ENCODE measurements at regions not wholly inside any gene's neighbourhood (a gene's known extent, or its start where the extent isn't known, plus 50 kb on each side); places are given as distances from the start of the nearest gene placed in this dataset.

DNA sequence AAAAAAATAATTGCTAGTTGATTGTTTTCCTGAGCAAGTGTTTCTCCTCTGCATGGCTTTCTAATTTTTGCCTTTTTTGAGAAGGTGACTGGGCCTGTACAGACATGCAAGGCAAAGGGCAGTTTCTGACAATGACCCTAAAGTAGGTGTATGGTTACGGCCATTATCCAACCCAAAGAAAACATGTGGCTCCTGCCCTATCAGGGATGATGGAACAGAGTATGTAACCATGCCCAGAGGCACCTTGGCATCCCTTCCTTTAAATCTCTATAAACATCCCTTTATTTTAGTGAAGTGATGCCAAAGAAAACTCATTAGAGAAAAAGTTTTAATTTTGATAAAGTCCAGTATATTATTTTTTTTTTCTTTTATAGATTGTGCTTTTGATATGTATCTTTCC lies 217.5 kb downstream of the LPIN1 start:
- WGBS, 2 donors: 82 to 83% methylated on average over 1 of the region's 1 CpG
- intact Hi-C loops (cut with DNase I): no loop called here
- Histone ChIP-seq H3K27ac (no peak overlapping the region), H3K9me3 (no peaks in the 10 kb centered on the region), H3K36me3 (no peaks in the 10 kb centered on the region), H3K4me1 (no peaks in the 10 kb centered on the region), H3K4me3 (replicated peaks in 1 of 3) (no peak overlapping the region), H3K27me3 (no peaks in the 10 kb centered on the region)
- DNase-seq: no peak
- TF ChIP-seq, protein P1, sequence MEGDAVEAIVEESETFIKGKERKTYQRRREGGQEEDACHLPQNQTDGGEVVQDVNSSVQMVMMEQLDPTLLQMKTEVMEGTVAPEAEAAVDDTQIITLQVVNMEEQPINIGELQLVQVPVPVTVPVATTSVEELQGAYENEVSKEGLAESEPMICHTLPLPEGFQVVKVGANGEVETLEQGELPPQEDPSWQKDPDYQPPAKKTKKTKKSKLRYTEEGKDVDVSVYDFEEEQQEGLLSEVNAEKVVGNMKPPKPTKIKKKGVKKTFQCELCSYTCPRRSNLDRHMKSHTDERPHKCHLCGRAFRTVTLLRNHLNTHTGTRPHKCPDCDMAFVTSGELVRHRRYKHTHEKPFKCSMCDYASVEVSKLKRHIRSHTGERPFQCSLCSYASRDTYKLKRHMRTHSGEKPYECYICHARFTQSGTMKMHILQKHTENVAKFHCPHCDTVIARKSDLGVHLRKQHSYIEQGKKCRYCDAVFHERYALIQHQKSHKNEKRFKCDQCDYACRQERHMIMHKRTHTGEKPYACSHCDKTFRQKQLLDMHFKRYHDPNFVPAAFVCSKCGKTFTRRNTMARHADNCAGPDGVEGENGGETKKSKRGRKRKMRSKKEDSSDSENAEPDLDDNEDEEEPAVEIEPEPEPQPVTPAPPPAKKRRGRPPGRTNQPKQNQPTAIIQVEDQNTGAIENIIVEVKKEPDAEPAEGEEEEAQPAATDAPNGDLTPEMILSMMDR (IDR thresholded peaks at IDR 0.05): no peak
- no peak for TF ChIP-seq POLR2A (IDR thresholded peaks at IDR 0.05)

DNA sequence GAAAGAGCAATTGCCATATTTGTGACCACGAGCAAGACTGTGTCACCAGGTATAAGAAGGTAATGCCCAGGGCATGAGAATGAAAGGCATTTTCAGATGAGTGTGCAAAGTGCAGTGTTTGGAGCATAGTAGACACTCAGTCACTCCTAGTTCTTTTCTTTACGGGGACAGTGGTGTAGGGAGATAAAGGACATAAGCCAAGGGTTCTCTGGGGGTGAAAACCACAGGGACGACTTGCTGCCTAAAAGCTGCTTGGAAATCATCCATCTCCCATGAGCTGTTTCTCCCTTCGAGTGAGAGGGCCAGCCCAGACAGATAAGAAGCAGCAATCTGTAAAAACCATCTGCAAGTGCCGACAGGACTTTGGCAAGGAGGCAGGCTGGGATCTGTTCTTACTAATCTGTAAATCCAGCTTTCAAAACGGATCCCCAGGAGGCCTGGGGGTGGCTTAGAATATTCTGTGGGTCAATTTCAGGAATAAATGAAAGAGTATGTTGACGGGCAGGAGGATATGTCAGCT lies 221.6 kb downstream of the LPIN1 start:
- Histone ChIP-seq H3K27ac (no peak overlapping the region), H3K9me3 (no peaks in the 10 kb centered on the region), H3K4me1 (no peaks in the 10 kb centered on the region), H3K27me3 (no peaks in the 10 kb centered on the region), H3K4me3 (replicated peaks in 1 of 3) (no peak overlapping the region), H3K36me3 (no peaks in the 10 kb centered on the region)
- WGBS, 2 donors: 35 to 38% methylated on average over 7 of the region's 7 CpGs
- peak in 1 of 2 donors; percentile 4 for DNase-seq
- TF ChIP-seq, protein P1 (IDR thresholded peaks at IDR 0.05): no peak
- no peak for TF ChIP-seq POLR2A (IDR thresholded peaks at IDR 0.05)
- intact Hi-C loops (cut with DNase I): no loop called here

DNA sequence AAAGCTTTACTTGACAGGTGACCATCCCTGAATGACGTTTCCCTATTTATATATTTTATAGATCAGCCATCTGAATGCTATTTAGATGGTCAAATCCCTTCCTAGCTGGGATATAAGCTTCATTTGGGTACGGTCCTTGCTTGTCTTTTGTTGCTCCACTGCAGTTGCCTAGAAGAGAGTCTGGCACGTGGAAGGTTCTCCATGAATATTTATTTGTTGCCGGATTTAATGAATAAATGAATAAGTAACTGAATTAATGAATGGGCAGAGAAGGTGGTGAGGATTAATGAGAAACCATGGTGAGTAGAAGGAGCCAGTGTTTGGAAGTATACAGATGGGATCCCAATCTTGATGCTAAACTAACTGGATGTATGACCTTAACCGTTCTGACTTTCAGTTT lies 222.1 kb downstream of the LPIN1 start:
- Histone ChIP-seq H3K27ac (no peak overlapping the region), H3K27me3 (no peaks in the 10 kb centered on the region), H3K9me3 (no peaks in the 10 kb centered on the region), H3K4me3 (replicated peaks in 1 of 3) (no peak overlapping the region), H3K4me1 (no peaks in the 10 kb centered on the region), H3K36me3 (no peaks in the 10 kb centered on the region)
- intact Hi-C loops (cut with DNase I): no loop called here
- no peak for DNase-seq
- WGBS, 2 donors: 77 to 80% methylated on average over 5 of the region's 5 CpGs
- TF ChIP-seq, protein P1 (IDR thresholded peaks at IDR 0.05): no peak

DNA sequence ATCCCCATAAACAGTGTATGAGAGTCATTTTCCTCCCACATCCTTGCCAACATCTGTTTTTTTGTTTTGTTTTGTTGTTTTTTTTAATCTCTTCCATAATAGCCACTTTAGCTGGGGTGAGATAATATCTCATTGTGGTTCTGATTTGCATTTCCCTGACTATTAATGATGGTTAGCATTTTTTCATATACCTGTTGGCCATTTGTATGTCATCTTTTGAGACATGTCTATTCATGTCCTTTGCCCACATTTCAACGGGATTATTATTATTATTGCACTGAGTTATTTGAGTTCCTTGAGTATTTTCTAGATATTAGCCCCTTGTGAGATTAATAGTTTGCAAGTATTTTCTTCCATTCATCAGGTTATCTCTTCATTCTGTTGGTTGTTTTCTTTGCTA lies 223.3 kb downstream of the LPIN1 start:
- no peaks in the 10 kb centered on the region for H3K36me3 ChIP-seq
- no peaks in the 10 kb centered on the region for H3K27me3 ChIP-seq
- no peak overlapping the region for H3K27ac ChIP-seq
- no peaks in the 10 kb centered on the region for H3K9me3 ChIP-seq
- no peaks in the 10 kb centered on the region for H3K4me1 ChIP-seq
- TF ChIP-seq, protein P1 (IDR thresholded peaks at IDR 0.05): no peak
- TF ChIP-seq POLR2A (IDR thresholded peaks at IDR 0.05): no peak
- intact Hi-C loops (cut with DNase I): no loop called here
- DNase-seq: no peak
- 90 to 98% methylated on average over 1 of the region's 1 CpG for WGBS, 2 donors
- no peak overlapping the region for H3K4me3 ChIP-seq (replicated peaks in 1 of 3)

- no peak for DNase-seq
These were observed 228.1 kb downstream of the LPIN1 start for GRCh38 chr2:11974573-11974972.

More at GRCh38 chr2:11974573-11974972, 228.1 kb downstream of the LPIN1 start:
- no peak for TF ChIP-seq POLR2A (IDR thresholded peaks at IDR 0.05)
- TF ChIP-seq, protein P1 (IDR thresholded peaks at IDR 0.05): no peak
- Histone ChIP-seq H3K36me3 (no peaks in the 10 kb centered on the region), H3K4me3 (replicated peaks in 1 of 3) (no peak overlapping the region), H3K9me3 (no peaks in the 10 kb centered on the region), H3K27me3 (no peaks in the 10 kb centered on the region), H3K27ac (no peak overlapping the region), H3K4me1 (no peaks in the 10 kb centered on the region)
- 96% methylated on average over 1 of the region's 1 CpG for WGBS, 2 donors
- intact Hi-C loops (cut with DNase I): no loop called here
